HepG2 (cell line): ENCODE measurements at regions not wholly inside any gene's neighbourhood (a gene's known extent, or its start where the extent isn't known, plus 50 kb on each side); places are given as distances from the start of the nearest gene placed in this dataset.

Experiments used
- ATAC-seq: fragments of 200-7000 bp; cut with Tn5 transposase; 3 replicates; pipeline ENCODE4 v1.9.1; 2020; ENCODE audit warnings: mild to moderate bottlenecking, moderate library complexity
- BruUV-seq: library from RNA; stranded (reverse); fragments of 400-500 nt; replicated peaks from 2 replicates; lab custom pipeline; 2021; lab: Mats Ljungman, UMichigan
- CTCF ChIA-PET: fragments of 300-600 bp; formaldehyde crosslinking; extraction: SDS; loops from one replicate; lab custom pipeline; 2021; ENCODE audit warnings: low total read pairs, inconsistent platforms, low intra/inter-chr PET ratio; lab: Yijun Ruan, JAX
- POLR2A ChIA-PET: fragments of 350-600 bp; sonication (Branson Sonifier 250); formaldehyde crosslinking; loops from one replicate; lab custom pipeline; 2020; ENCODE audit warnings: antibody characterized with exemption, inconsistent platforms; lab: Yijun Ruan, JAX
- DNase-seq: peaks from one replicate; pipeline ENCODE4 v3.0.0-alpha.2; 2015; ENCODE audit warnings: low spot score
- FAIRE-seq: peaks from 3 replicates; lab custom pipeline; 2011; peaks lifted over from hg19 to GRCh38; lab: Jason Lieb, UNC
- H2AFZ ChIP-seq: one replicate; pipeline ENCODE4 v1.6.1; 2011; ENCODE audit warnings: low read length, inconsistent platforms
- H3K27ac ChIP-seq: fragments of 300-600 bp; 3 replicates; pipeline ENCODE4 v1.8.0; 2011; ENCODE audit warnings: mixed run types, mild to moderate bottlenecking, mixed read lengths, low read length, inconsistent platforms; ENCODE audit not compliant: insufficient read depth; ENCODE audit errors: extremely low read length
- H3K27me3 ChIP-seq, 2 experiments: fragments of 200-600 bp in 1 of 2; 2 replicates in 1 of 2; 3 replicates in 1 of 2; pipeline versions ENCODE4 v1.6.0 to v1.8.0; 2011; ENCODE audit warnings: low read length in 2 of 2, mild to moderate bottlenecking in 2 of 2, moderate library complexity in 2 of 2, inconsistent platforms in 1 of 2; ENCODE audit not compliant: insufficient read depth in 2 of 2, control insufficient read depth in 1 of 2
- H3K36me3 ChIP-seq, 2 experiments: fragments of 200-600 bp in 1 of 2; replicated peaks in 1 of 2; 2 replicates in 1 of 2; 3 replicates in 1 of 2; pipeline versions ENCODE4 v1.5.1 to v1.8.0; 2011; ENCODE audit warnings: low read length in 2 of 2, inconsistent platforms in 1 of 2; ENCODE audit not compliant: insufficient read depth in 2 of 2, control insufficient read depth in 1 of 2
- H3K4me1 ChIP-seq: 2 replicates; pipeline ENCODE4 v1.5.1; 2012; ENCODE audit warnings: low read length, inconsistent platforms; ENCODE audit not compliant: insufficient read depth
- H3K4me2 ChIP-seq: 2 replicates; pipeline ENCODE4 v1.6.0; 2011; ENCODE audit warnings: low read depth, low read length, inconsistent platforms
- H3K4me3 ChIP-seq, 3 experiments: fragments of 200-600 bp in 1 of 3; sonication (generic), shearing (Covaris generic) in 1 of 3; replicated peaks in 1 of 3; 2 replicates each; pipeline ENCODE4 v1.5.1; 2011 to 2016; ENCODE audit warnings: low read length in 3 of 3, inconsistent platforms in 2 of 3, low read depth in 2 of 3, mild to moderate bottlenecking in 2 of 3, control low read depth in 1 of 3, mixed read lengths in 1 of 3; ENCODE audit not compliant: insufficient read depth in 1 of 3
- H3K79me2 ChIP-seq: one replicate; pipeline ENCODE4 v1.6.1; 2011; ENCODE audit warnings: low read length, inconsistent platforms; ENCODE audit not compliant: insufficient read depth
- H3K9ac ChIP-seq: 2 replicates; pipeline ENCODE4 v1.6.0; 2011; ENCODE audit warnings: mild to moderate bottlenecking, low read depth, low read length, inconsistent platforms; ENCODE audit not compliant: insufficient read depth
- H3K9me3 ChIP-seq: 2 replicates; pipeline ENCODE4 v1.5.1; 2012; ENCODE audit warnings: mild to moderate bottlenecking, low read length
- H4K20me1 ChIP-seq: 2 replicates; pipeline ENCODE4 v1.6.0; 2011; ENCODE audit warnings: inconsistent platforms, mild to moderate bottlenecking, low read length, moderate library complexity; ENCODE audit not compliant: insufficient read depth
- ARID5B ChIP-seq: IDR thresholded peaks from 2 replicates; pipeline ENCODE4 v1.4.0; 2020; ENCODE audit warnings: mild to moderate bottlenecking, missing genetic modification reagents
- EHMT2 ChIP-seq: fragments of 200-600 bp; sonication (generic); IDR thresholded peaks from 2 replicates; pipeline ENCODE4 v1.7.0; 2017; ENCODE audit warnings: antibody characterized with exemption, low read depth, low read length, borderline replicate concordance
- GTF2F1 ChIP-seq: fragments of 150-350 bp; IDR thresholded peaks from 2 replicates; pipeline ENCODE4 v1.6.1; 2014; ENCODE audit warnings: low read length
- HINFP ChIP-seq: sonication (generic); formaldehyde crosslinking; IDR thresholded peaks from 2 replicates; pipeline ENCODE4 v1.4.0; 2020; ENCODE audit warnings: low read depth, mild to moderate bottlenecking, missing genetic modification reagents
- HNRNPLL ChIP-seq: fragments of 200-400 bp; formaldehyde crosslinking; IDR thresholded peaks from 2 replicates; pipeline ENCODE4 v1.6.1; 2017; ENCODE audit warnings: mild to moderate bottlenecking, low read depth, low read length; ENCODE audit not compliant: poor library complexity, severe bottlenecking
- NR2F1 ChIP-seq, 2 experiments: fragments of 450-650 bp in 1 of 2; formaldehyde crosslinking in 1 of 2; IDR thresholded peaks; 2 replicates each; pipeline versions ENCODE4 v1.5.0 to v1.6.1; 2016 to 2020; ENCODE audit warnings: mild to moderate bottlenecking in 1 of 2, missing compliant biosample characterization in 1 of 2, missing genetic modification reagents in 1 of 2, moderate library complexity in 1 of 2
- RBM22 ChIP-seq: fragments of 200-400 bp; formaldehyde crosslinking; optimal IDR thresholded peaks from 2 replicates; pipeline ENCODE3; 2017; ENCODE audit warnings: mild to moderate bottlenecking, low read length, moderate library complexity
- SNAPC2 ChIP-seq: sonication (generic); formaldehyde crosslinking; IDR thresholded peaks from 2 replicates; pipeline ENCODE4 v1.8.1; 2022; ENCODE audit warnings: mild to moderate bottlenecking, missing genetic modification reagents
- SRY ChIP-seq: sonication (generic); formaldehyde crosslinking; IDR thresholded peaks from 2 replicates; pipeline ENCODE4 v1.8.0; 2022; ENCODE audit warnings: mild to moderate bottlenecking, missing genetic modification reagents
- TRIM22 ChIP-seq: fragments of 450-650 bp; IDR thresholded peaks from 2 replicates; pipeline ENCODE4 v1.6.1; 2017
- ZFP41 ChIP-seq: sonication (generic); formaldehyde crosslinking; IDR thresholded peaks from 2 replicates; pipeline ENCODE4 v1.4.0; 2020; ENCODE audit warnings: mild to moderate bottlenecking, missing genetic modification reagents, borderline replicate concordance
- ZNF24 ChIP-seq: fragments of 450-650 bp; IDR thresholded peaks from 2 replicates; pipeline ENCODE4 v1.6.1; 2017; ENCODE audit warnings: antibody characterized with exemption, mild to moderate bottlenecking
- ZNF616 ChIP-seq: sonication (generic); formaldehyde crosslinking; IDR thresholded peaks from 2 replicates; pipeline ENCODE4 v1.5.0; 2020; ENCODE audit warnings: low read depth, mild to moderate bottlenecking, missing genetic modification reagents
- ZNF687 ChIP-seq: sonication (generic); formaldehyde crosslinking; IDR thresholded peaks from 2 replicates; pipeline ENCODE4 v1.5.1; 2020; ENCODE audit warnings: mild to moderate bottlenecking, missing genetic modification reagents, moderate library complexity
- ZNF839 ChIP-seq: sonication (generic); formaldehyde crosslinking; IDR thresholded peaks from 2 replicates; pipeline ENCODE4 v1.4.0; 2020; ENCODE audit warnings: missing genetic modification reagents, mild to moderate bottlenecking, borderline replicate concordance
- WGBS: methylation state at CpG from one replicate; pipeline ENCODE4 v1.1.6; 2017; ENCODE audit warnings: low lambda C conversion rate; 5-methylcytosine and 5-hydroxymethylcytosine counted together
- in situ Hi-C: cut with HindIII; loops from 2 replicates; pipeline ENCODE4 v1.10.0; 2017; ENCODE audit warnings: low pct_unique_long_range_greater_than_20kb; ENCODE audit not compliant: extremely low pct_ligation_motif_present
- intact Hi-C: fragments of 100-400 bp; cut with micrococcal nuclease; formaldehyde crosslinking; loops from one replicate; pipeline ENCODE4 v1.10.0; 2022; ENCODE audit not compliant: unreplicated experiment

- H3K4me3 ChIP-seq, result no peak overlapping the region
- WGBS, result 12% methylated on average over 3 of the region's 3 CpGs
- H3K36me3 ChIP-seq, result no peaks in the 10 kb centered on the region
- intact Hi-C loops, result no loop called here
- H3K27me3 ChIP-seq, result no peaks in the 10 kb centered on the region
- ChIA-PET POLR2A (no interaction called here), CTCF (no interaction called here)
- ATAC-seq (no peak), FAIRE-seq (no peak), DNase-seq (no peak)
- no peak overlapping the region for H3K27ac ChIP-seq
- no peaks in the 10 kb centered on the region for H3K4me1 ChIP-seq
- no peaks in the 10 kb centered on the region for H3K9me3 ChIP-seq
- H3K4me2 ChIP-seq, result no peak overlapping the region
- H2AFZ ChIP-seq, result no peak overlapping the region
- BruUV-seq, result no TSS peak
- H3K9ac ChIP-seq, result no peak overlapping the region
- H3K79me2 ChIP-seq, result no peaks in the 10 kb centered on the region
- in situ Hi-C loops, result no loop called here
- no peaks in the 10 kb centered on the region for H4K20me1 ChIP-seq
- no peak for TF ChIP-seq RBM22
- TF ChIP-seq ZNF616 (CRISPR knock-in tag), result no peak
- no peak for TF ChIP-seq SRY (CRISPR knock-in tag)
- no peak for TF ChIP-seq GTF2F1
- no peak for TF ChIP-seq ZNF839
- no peak for TF ChIP-seq EHMT2
- no peak for TF ChIP-seq TRIM22
- no peak for TF ChIP-seq ZNF687 (CRISPR knock-in tag)
- TF ChIP-seq ZNF24, result no peak
- TF ChIP-seq NR2F1 (CRISPR knock-in tag; IDR thresholded peaks at IDR 0.05), result no peak
- TF ChIP-seq ARID5B (CRISPR knock-in tag), result no peak
- no peak for TF ChIP-seq ZFP41 (CRISPR knock-in tag)
- no peak for TF ChIP-seq SNAPC2 (CRISPR knock-in tag)
- TF ChIP-seq HNRNPLL, result no peak
- TF ChIP-seq HINFP, result no peak
Measured at GRCh38 chr3:152139651-152140050, 129.1 kb upstream of the MBNL1 start.
